ENCODE measurements at regions not wholly inside any gene's neighbourhood (a gene's known extent, or its start where the extent isn't known, plus 50 kb on each side); places are given as distances from the start of the nearest gene placed in this dataset.

GRCh38 chr10:118873091-118873737 lies 118.4 kb upstream of the CACUL1 start:
- ChIA-PET CTCF (ENCODE audit: partially characterized antibody) (interaction anchor here (0.5 to 0.7 kb wide), 2 partner anchors 68 to 215 kb away, joined by 3 to 4 read pairs; no protein-coding TSS in a partner anchor), POLR2A (ENCODE audit: partially characterized antibody) (no interaction called here)
- DNase-seq (ENCODE audit: low read depth in 1 of 2, low spot score in 2 of 2) (no peak), FAIRE-seq (no peak)
- no peaks in the 10 kb centered on the region for H4K20me1 ChIP-seq (replicated peaks in 1 of 2; ENCODE audit: control insufficient read depth in 1 of 2, insufficient read depth in 2 of 2, low read length in 2 of 2)
- no peak overlapping the region for H3K14ac ChIP-seq (ENCODE audit: insufficient read length)
- H3K4me2 ChIP-seq (ENCODE audit: insufficient read depth in 1 of 2, low read depth in 2 of 2, low read length in 2 of 2) = no peak overlapping the region
- no peaks in the 10 kb centered on the region for H3K27me3 ChIP-seq (replicated peaks in 1 of 4; ENCODE audit: control insufficient read depth in 3 of 4, extremely low read depth in 1 of 4, insufficient read depth in 3 of 4, low read length in 3 of 4)
- H3K79me2 ChIP-seq (ENCODE audit: control insufficient read depth in 1 of 2, insufficient read depth in 2 of 2, low read length in 2 of 2) = no peaks in the 10 kb centered on the region
- no peak overlapping the region for H3K18ac ChIP-seq (ENCODE audit: extremely low read depth, low read length)
- TF ChIP-seq KDM4A (IDR thresholded peaks at IDR 0.05; ENCODE audit: low read depth, low read length, severe bottlenecking) (no peak), E2F6 (IDR thresholded peaks at IDR 0.05) (no peak), TAF1 (IDR thresholded peaks at IDR 0.05; ENCODE audit: low read depth, low read length) (no peak)
- H4K91ac ChIP-seq (replicated peaks; ENCODE audit: insufficient read length, low read length) = no peak overlapping the region
- H3K4ac ChIP-seq (replicated peaks; ENCODE audit: insufficient read length, low read depth, low read length) = no peak overlapping the region
- no peak overlapping the region for H3K9ac ChIP-seq (replicated peaks in 1 of 4; ENCODE audit: extremely low read depth in 1 of 4, low read depth in 3 of 4, low read length in 3 of 4)
- no peak overlapping the region for H3K23ac ChIP-seq (ENCODE audit: insufficient read length)
- H2BK15ac ChIP-seq (ENCODE audit: low read length) = no peak overlapping the region
- H3K36me3 ChIP-seq (ENCODE audit: control insufficient read depth in 2 of 4, insufficient read depth in 4 of 4, low read length in 3 of 4) = no peaks in the 10 kb centered on the region
- H4K5ac ChIP-seq (ENCODE audit: insufficient read length, low read depth, low read length) = no peak overlapping the region
- no peak overlapping the region for H4K8ac ChIP-seq (ENCODE audit: extremely low read depth, insufficient read depth, low read length)
- H2BK5ac ChIP-seq (ENCODE audit: low read depth, low read length) = no peak overlapping the region
- no peak overlapping the region for H3K4me3 ChIP-seq (ENCODE audit: extremely low read depth in 1 of 4, insufficient read depth in 2 of 4, low read depth in 3 of 4, low read length in 4 of 4)
- no peak overlapping the region for H3K27ac ChIP-seq (ENCODE audit: low read depth, low read length)
- no peak overlapping the region for H2BK20ac ChIP-seq (ENCODE audit: low read length)
- H3K4me1 ChIP-seq (replicated peaks in 1 of 4; ENCODE audit: control insufficient read depth in 3 of 4, insufficient read depth in 4 of 4, low read length in 3 of 4) = peaks cover 0 to 3% (median 1%) of the 10 kb centered on the region in 4 experiments; a peak in 3 of 7 replicates
- no peaks in the 10 kb centered on the region for H3K79me1 ChIP-seq (ENCODE audit: low read depth, low read length)
- no peak overlapping the region for H2AK5ac ChIP-seq (ENCODE audit: low read depth, low read length)
- H2BK12ac ChIP-seq (ENCODE audit: low read depth, low read length) = no peak overlapping the region
- H3K9me3 ChIP-seq (ENCODE audit: insufficient read depth in 2 of 2, low read depth in 1 of 2, low read length in 1 of 2) = no peaks in the 10 kb centered on the region; a peak in 1 of 4 replicates
- WGBS, 2 experiments (ENCODE audit: extremely low coverage in 1 of 2, insufficient coverage in 1 of 2, insufficient read length in 1 of 2, insufficient replicate concordance in 2 of 2, low coverage in 1 of 2, low lambda C conversion rate in 2 of 2, missing lambda C conversion rate in 1 of 2) = 62% methylated on average over 4 of the region's 4 CpGs; no CpG with 5 or more reads in 1 of the 2 experiments
- no peak overlapping the region for H2BK120ac ChIP-seq (replicated peaks; ENCODE audit: low read depth, low read length)
- peak overlapping the region; percentile 25; the same call in 1 of the 2 replicates for H2AFZ ChIP-seq (ENCODE audit: low read length)
- H3K56ac ChIP-seq (replicated peaks; ENCODE audit: insufficient read length, low read depth, low read length) = no peak overlapping the region
- H3K23me2 ChIP-seq (ENCODE audit: low read depth, low read length) = no peaks in the 10 kb centered on the region; the same call in 1 of the 2 replicates

Measured in H1 (cell line).